ENCODE measurements at regions not wholly inside any gene's neighbourhood (a gene's known extent, or its start where the extent isn't known, plus 50 kb on each side); places are given as distances from the start of the nearest gene placed in this dataset.

DNA sequence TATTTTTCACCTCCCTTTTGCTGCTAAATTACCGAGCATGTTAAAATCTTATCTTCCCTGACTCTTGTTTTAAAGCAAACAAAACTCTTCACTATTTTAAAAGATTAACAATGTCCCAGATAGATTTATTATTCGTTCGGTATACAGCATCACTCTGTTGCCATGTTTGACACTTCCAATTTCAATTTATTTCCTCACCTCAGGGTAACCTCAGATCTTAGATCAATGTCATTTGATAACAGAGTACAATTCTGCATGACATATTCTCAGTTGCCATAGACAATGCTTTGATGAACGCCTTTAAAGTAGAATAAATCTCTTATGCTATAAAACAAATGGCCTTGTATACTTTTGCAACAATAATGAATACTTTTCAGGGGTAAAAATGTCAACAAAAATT is 1078.1 kb upstream of the IGFBP7 start:
- no peak for DNase-seq

DNA sequence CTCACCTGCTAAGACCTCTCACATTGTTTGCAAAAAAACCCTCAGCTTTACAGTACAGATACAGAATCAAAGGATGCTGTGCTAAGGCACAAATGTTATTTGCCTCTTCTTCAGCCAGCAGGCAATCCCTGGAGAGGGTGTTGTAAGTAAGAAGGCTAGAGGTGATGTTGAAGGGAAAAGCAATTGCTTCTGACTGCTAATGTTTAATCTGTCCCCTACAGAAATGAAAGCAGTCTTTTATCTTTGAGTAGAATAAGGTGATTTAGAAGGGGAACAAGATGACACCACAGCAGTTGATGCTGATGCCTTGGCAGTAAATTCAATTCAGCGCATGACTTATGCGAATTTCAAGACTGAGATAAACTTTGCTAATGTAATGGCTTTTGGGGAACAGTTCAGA is 1064.8 kb upstream of the IGFBP7 start:
- DNase-seq = no peak

DNA sequence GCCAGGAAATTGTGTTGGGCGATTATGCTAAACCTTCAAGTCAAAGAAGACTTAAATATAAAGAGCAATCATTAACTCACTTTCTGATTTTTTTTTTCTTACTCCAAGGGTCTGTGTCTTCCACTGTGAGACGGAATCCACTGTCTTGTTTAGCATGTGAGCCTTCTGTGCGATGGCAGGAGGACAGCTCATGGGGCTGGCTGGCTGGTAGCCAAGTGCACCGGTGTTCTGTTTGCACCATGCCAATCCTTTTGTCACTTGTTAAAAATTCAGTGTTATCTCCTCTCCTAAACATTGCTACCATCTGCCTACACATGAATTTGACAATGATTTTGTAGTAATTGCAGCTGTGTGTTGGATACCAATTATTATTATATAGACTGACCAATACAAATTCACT is 1056.3 kb upstream of the IGFBP7 start:
- DNase-seq = no peak

DNA sequence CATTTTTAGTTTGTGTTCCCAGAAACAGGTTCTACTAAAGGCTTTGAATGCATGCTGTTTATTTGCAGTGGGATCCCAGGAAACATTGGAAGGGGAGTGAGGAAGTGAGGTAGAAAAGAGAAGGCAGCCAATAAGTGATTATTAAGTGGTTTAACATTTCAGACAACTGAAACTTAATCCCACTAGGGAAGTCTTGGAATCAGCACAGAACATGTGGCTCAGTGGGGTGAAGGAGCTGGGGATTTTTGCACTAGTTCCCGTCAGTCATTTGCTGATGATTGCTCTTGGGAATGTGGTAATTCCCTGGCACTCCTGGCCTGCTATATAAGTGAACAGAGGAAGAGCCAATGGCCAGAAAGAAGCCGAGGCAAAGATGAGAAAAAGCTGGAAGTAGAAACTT is 1053.0 kb upstream of the IGFBP7 start:
- DNase-seq = no peak

DNA sequence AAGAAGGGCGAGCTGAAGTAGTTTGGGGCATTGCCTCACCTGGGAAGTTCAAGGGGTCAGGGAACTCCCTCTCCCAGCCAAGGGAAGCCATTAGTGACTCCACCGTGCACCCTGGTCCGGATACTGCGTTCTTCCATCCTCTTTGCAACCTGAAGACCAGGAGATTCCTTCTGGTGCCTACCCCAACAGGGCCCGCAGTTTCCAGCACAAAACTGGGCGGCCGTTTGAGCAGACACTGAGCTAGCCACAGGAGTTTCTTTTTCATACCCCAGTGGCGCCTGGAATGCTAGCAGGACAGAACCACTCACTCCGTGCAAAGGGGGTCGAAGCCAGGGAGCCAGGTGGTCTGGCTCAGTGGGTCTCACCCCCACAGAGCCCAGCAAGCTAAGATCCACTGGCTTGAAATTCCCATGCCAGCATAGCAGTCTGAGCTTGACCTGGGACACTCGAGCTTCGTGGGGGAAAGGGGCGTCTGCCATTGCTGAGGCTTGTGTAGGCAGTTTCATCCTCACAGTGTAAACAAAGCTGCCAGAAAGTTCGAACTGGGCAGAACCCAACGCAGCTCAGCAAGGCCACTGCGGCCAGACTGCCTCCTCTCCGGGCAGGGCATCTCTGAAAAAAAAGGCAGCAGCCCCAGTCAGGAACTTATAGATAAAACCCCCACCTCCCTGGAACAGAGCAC is 1039.4 kb upstream of the IGFBP7 start:
- no peak for DNase-seq

DNA sequence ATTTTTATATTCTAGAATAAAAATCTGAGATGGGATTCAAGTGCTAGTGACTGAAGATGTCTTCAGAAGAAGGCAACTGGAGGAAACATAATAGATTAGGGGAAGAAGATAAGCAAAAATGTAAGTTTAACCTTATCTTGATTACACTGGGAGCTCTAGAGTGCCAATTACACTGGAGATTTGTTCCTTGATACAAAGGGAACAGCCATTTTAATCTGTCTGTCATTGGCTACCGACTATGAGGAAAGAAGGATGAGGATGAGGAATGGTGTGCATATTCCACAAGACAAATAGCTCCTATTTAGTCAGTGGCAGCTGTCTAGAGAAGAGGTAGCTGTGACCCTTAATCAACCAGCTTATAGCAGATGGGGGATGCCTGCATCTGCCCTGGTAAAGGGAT is 1034.5 kb upstream of the IGFBP7 start:
- no peak for DNase-seq

DNA sequence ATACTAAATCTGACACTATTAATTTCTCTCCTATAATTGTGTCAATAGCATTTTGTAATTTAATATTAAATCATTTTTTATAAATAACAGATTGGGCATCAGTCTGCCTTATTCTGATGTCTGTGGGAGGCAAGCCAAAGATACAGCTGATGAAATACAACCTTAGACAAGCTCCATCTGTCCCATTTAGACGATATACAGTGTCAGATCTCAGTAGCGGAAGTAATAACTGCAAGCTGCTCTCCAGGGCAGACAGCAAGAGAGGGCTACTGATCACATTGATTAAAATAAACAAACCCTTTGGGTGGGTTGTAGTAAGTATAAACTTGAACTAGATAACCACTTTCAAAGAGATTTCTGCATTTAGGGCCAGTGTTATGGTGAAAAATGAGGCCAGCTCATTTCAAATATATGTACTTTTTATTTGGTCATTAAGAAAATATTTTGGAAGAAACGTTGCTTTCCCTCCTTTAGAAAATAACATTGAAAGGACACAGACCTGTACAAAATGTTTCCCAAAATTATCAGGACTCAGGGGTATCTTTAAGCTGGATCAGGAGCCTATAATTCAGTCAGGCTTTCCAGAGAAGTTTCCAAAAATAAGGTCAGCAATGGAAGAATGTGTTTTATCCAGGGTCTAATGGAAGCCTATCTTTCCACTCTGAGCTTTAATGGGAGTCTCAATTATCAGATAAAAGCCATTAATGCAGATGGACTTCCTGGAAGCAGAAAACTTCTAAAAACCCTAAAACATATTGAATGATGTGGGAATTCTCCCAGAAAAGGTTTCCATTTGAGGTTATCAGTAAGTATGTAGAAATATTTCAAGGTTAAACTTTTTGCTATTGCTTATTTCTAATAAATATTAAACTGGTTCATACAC is 1028.8 kb upstream of the IGFBP7 start:
- no peak for DNase-seq

DNA sequence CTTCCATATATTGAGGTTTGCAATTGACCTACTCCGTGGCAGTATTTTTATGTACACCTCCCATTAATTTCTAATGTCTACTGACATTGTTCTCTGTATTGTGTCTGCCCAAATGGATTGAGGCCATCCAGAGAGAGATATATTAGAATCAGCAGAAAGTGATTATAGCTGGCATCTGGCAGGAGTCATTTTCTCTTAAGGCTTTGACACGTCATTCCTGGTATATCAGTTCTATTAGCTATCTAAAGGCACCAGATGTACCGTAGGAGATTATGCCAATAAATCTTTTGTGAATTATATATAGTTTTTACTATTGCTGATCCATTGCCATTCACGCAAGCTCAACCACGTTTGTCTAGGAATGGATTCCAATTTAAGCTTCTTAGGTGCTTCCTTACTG is 1026.4 kb upstream of the IGFBP7 start:
- DNase-seq = no peak

DNA sequence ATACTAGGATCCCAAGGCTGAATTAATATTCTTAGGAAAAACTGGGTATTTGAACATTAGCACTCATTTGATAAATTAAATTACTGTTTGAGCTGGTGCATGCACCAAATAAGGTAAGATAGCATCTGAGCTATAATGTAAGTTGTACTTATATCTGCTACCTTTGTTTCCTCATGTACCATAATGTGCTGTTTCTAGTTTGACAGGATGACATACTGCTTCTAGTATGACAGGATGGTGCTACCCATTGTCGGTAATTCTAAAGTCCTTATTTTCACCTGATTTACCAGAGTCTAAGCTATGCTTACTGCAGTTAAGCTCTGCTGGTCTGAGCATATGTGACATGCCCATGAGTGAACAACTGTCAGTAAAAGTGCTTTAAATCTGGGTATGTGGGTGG is 1017.5 kb upstream of the IGFBP7 start:
- DNase-seq = no peak

DNA sequence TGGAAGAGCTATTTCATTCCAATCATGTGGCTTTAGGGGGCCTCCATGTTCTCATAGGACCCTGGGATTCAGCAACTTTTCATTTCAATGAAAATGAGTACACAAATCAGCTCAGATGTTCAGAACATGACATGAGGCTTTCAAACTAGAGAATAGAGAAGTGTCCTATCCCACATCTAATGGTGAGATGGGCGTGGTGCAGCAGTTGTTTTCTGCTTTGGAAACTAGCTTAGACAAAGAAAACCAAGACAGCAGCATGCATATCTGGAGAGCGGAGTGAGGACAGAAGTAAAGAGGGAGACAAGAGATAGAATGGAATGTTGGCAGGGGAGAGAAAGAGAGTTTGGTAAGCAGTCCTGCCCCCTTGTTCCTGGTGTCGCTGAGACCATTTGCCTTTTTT is 1009.1 kb upstream of the IGFBP7 start:
- no peak for DNase-seq

DNA sequence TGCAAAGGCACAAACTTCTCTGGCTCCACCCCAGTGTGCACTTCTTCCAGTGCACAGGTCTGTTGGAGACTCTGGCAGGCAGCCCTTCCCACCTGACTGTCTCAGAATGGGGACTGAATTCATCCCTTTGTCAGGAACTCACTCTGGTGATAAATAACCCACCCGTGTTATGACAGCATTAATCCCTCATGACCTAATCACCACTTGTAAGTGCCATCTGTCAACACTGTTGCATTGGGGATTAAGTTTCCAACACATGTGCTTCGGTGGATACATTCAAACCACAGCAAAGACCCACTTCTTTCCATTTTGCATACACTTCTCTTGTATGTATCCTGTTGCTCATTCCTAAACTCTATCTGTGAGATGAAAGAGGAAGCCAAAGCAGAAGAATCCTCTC is 1002.9 kb upstream of the IGFBP7 start:
- no peak for DNase-seq

DNA sequence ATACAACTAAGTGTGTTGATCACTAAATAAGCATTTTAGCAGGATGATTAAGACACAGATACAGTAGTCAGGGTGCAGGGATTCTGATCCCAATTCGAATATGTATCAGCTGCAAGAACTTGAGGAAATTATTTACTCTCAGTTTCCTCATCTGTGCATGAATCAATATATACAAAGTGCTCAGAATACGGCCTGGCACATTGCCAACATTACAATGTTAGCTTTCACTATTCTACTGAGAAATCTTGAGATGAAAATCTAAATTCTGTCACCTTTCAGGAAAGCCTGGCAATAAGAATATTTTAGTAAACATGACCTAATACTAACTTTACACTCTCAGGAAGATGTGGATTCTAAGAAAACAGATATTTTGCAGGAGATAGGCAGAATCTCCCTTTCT is 1001.6 kb upstream of the IGFBP7 start:
- DNase-seq = no peak

DNA sequence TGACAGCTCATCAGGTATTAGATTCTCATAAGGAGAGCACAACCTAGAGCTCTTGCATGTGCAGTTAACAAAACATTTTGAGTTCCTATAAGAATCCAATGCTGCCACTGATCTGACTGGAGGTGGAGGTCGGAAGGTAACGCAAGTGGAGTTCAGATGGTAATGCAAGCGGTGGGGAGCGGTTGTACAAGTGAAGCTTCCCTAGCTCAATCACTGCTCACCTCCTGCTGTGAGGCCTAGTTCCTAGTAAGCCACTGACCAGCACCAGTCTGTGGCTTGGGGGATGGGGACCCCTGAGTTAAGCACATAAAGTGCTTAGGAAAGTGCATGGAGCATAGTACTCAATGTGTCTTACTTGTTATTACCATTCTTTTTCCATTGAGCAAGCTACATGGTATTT is 983.2 kb upstream of the IGFBP7 start:
- no peak for DNase-seq

DNA sequence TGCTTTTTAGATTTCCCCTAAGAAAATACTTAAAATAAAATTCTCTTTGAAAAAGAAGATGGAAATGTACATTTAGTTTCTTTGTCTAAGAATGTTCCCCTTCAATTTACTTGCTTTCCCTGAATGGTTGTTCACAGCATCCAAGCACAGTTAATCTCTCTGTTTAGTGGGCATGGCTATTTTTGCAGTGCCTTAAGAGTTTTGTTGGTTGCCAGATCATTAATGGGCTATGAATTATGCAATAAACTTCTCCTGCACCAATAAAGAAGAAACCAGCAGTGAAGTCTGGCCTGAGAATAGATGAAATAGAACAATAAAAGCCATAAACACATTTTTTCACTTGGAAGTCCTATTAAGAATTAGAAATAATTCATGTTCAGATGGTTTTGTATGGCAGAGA is 980.4 kb upstream of the IGFBP7 start:
- no peak for DNase-seq

DNA sequence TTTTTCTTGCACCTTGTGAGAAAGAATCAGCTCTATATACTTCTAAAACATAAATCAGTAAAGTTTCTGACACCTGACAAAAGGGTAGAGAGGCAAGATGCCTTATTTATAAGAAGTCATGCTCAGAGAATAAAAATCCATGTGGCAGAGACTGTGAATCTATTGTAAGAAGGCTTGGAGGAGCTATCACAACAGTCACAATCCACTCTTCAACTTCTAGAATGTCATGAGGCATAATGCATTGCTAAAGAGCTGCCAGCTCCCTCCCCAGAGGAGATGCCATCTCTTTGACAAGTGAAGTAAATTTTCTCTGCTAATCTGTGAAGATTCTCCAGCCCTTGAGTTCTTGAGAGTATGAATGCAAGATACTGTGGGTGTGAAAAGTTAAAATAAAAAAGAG is 971.2 kb upstream of the IGFBP7 start:
- no peak for DNase-seq

DNA sequence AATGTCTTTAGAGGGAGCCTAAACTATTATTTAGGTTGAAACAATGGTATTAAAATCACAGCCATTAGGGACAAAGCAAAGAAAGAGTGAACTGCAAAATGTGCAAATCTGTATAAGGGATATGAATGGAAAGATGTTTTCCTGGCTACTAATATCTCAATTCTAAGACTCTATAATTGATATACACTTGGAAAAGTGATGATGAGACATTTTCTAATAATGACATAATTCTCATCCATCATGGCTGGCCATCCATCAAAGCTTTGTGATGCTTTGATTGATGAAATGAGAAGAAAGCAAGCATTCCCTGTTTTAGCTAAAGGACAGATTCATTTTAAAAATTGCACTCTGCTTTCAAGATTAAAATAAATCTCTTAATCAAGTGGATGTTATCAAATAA is 965.5 kb upstream of the IGFBP7 start:
- no peak for DNase-seq

DNA sequence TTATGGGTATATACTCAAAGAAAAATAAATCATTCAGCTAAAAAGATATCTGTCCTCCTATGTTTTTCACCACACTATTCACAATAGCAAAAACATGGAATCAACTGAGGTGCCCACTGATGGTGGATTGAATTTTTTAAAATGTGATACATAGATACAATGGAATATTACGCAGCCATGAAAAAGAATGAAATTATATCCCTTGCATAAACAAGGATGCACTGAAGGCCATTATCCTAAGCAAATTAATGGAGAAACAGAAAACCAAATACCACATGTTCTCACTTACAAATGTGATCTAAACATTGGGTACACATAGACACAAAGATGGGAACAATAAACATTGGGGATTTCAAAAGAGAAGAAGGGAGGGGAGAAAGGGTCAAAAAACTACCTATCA is 964.2 kb upstream of the IGFBP7 start:
- no peak for DNase-seq

DNA sequence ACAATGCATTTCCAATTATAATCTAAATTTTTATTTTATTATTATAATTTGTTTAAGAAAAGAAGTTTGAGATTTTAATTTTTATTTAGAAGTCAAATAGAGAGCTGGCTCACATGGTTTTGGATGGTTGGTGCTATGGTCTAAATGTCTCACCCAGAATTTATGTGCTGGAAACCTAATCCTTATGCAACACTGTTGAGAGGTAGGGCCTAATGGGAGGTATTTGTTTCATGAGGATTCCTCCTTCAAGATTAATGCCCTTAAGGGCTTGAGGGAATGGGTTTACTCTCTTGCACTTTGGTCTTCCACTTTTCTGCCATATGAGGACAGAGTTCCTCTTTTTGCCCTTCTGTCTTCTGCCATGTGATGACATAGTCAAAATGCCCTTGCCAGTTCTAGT is 960.5 kb upstream of the IGFBP7 start:
- no peak for DNase-seq

DNA sequence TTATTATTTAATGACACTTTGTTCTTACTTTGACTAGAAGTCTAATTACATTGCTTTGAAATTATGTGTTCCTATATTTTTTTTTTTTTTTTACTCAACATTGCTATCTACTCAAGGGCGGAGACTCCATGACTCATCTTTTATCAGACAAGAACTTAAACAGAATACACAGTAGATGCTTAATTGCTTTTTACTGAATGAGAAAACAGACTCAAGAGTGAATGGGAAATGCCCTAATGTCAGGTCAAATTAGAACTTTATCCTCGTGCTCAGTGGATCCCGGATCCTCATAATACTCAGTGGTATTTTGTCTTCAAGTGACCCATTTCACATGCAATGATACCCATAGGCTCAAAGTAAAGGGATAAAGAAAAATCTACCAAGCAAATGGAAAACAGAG is 954.5 kb upstream of the IGFBP7 start:
- DNase-seq = no peak

DNA sequence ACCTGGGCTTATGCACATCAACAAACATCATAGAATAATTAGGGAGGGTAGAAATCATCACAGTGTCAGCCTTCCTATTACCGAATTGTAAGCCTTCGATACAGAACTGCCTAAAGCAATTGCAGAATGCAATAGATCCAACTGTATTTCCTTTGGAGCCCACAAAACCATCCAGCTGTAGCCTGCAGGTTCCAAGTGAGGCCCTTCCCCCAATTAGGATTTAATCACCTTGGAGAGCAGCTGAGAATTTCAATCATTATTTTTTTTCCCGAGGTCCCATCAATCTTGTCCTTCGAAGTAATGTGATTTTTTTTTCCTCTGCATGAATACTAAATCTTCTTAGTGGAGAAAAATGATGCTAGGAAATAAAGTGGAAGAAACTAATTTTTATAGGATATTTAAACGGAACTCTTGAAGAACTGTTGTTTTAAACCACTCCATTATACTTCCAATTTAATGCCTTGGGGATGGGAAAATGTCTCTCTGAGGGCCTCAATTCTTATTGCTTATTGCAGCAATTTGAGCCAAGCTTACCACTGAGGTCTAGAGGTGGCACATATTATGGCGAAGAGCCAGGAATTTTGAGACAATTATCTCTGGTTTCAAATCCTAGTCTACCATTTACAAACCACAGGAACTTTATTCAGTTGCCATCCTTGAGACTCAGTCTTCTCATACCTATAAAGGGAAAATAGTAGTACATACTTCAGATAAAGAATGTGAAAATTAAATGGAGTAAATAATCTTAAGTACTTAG is 953.4 kb upstream of the IGFBP7 start:
- no peak for DNase-seq

DNA sequence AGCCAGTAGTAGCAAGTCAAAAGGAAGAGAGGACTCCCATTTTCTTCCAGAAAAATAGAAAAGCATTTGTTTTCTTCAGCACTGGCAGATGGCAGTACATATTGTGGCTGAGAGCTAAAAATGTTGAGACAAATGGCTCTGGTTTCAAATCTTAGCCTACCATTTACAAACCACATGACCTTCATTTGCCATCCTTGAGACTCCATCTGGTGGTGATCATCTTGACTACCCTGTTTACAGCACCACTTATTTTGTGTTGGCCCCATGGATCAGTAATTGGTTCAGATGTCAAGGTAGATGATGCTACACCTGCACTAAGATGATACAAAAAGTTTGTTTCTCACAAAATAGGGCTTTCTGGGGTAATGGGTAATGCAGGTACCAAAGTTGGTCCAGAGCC is 951.8 kb upstream of the IGFBP7 start:
- DNase-seq = no peak

DNA sequence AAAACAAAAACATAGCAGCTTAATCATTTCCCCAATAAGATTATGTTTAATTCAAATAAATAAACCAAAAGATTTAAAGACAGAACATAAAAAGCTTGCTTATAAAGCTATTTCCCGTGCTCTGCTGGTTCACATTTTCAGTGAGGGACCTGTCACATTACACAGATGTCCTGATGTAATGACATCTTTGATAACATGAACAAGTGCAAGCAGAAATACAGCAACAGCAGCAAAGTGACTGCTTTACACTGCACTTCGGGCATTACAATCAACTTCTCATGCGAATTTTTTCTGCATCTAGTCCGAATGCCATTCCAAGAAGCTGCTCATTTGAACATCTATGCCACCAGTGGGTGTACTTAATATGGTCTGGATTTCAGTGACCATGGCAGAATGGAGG is 940.3 kb upstream of the IGFBP7 start:
- no peak for DNase-seq

DNA sequence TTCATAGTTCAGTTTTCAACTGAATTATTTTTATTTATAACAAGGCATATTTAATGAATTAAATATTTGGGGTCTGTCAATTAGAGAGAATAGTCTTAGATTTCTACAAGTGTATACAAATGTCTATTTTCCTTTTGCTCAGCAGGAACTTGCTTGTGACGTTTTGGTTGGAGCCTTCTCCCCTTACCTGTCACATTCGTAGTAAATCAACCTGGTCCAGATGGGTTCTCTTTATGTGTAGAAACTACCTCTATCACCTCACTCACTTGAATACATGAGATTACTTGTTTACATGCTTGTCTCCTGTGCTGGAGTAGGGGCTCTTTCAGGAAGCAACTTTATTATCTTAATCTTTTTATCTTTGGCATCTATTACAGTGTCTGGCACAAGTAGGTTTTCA is 938.3 kb upstream of the IGFBP7 start:
- DNase-seq = no peak

DNA sequence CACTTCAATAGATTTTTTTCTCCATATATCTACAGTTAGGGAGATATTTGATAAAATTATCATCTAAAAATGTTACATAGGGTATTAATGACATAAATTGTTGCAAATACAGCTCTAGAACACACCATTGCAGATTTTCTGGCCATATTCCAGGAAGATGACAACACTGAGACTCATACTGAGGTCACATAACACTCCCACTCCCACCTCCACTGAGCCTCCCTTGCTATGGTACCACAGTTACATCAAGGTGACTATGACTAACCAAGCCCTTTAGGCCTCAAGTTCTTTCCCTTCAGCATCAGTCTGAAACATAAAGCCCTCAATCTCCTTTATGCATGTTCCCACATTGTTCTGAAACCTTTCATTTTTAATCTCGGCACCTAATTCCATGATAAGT is 932.0 kb upstream of the IGFBP7 start:
- DNase-seq = no peak
